ENCODE measurements at regions not wholly inside any gene's neighbourhood (a gene's known extent, or its start where the extent isn't known, plus 50 kb on each side); places are given as distances from the start of the nearest gene placed in this dataset.
A peak's percentile ranks its signal among the peaks of the same experiment; 100 is the strongest.

- DNase-seq (ENCODE audit: low read depth) = no peak
These were observed 158.5 kb downstream of the COPS8 start for GRCh38 chr2:237244178-237244577.

GRCh38 chr2:237244976-237245646 is 159.4 kb downstream of the COPS8 start:
- no peak for DNase-seq (ENCODE audit: low read depth)

- DNase-seq (ENCODE audit: low read depth) = no peak
These were observed 163.4 kb downstream of the COL6A3 start for GRCh38 chr2:237250599-237250998.

GRCh38 chr2:237251986-237252385 is 162.0 kb downstream of the COL6A3 start:
- no peak for DNase-seq (ENCODE audit: low read depth)

- DNase-seq (ENCODE audit: low read depth) = peak; percentile 35
These were observed 160.8 kb downstream of the COL6A3 start for GRCh38 chr2:237253046-237253702.

GRCh38 chr2:237254369-237254861 is 159.5 kb downstream of the COL6A3 start:
- peak; percentile 72 for DNase-seq (ENCODE audit: low read depth)

GRCh38 chr2:237254911-237255578 is 158.9 kb downstream of the COL6A3 start:
- DNase-seq (ENCODE audit: low read depth) = peak; percentile 77

GRCh38 chr2:237256887-237257286 is 157.1 kb downstream of the COL6A3 start:
- DNase-seq (ENCODE audit: low read depth) = no peak

GRCh38 chr2:237257471-237257951 is 156.5 kb downstream of the COL6A3 start:
- DNase-seq (ENCODE audit: low read depth) = no peak

- no peak for DNase-seq (ENCODE audit: low read depth)
These were observed 155.8 kb downstream of the COL6A3 start for GRCh38 chr2:237258116-237258515.

GRCh38 chr2:237258615-237259014 is 155.3 kb downstream of the COL6A3 start:
- no peak for DNase-seq (ENCODE audit: low read depth)

GRCh38 chr2:237259201-237259600 is 154.8 kb downstream of the COL6A3 start:
- no peak for DNase-seq (ENCODE audit: low read depth)

GRCh38 chr2:237260039-237260620 is 153.8 kb downstream of the COL6A3 start:
- no peak for DNase-seq (ENCODE audit: low read depth)

GRCh38 chr2:237260686-237261085 is 153.3 kb downstream of the COL6A3 start:
- DNase-seq (ENCODE audit: low read depth) = no peak

GRCh38 chr2:237261327-237261726 is 152.6 kb downstream of the COL6A3 start:
- no peak for DNase-seq (ENCODE audit: low read depth)

- peak; percentile 58 for DNase-seq (ENCODE audit: low read depth)
These were observed 150.9 kb downstream of the COL6A3 start for GRCh38 chr2:237262838-237263771.

GRCh38 chr2:237264480-237265219 is 149.3 kb downstream of the COL6A3 start:
- DNase-seq (ENCODE audit: low read depth) = no peak

- no peak for DNase-seq (ENCODE audit: low read depth)
These were observed 145.8 kb downstream of the COL6A3 start for GRCh38 chr2:237268004-237268708.

- DNase-seq (ENCODE audit: low read depth) = no peak
These were observed 144.7 kb downstream of the COL6A3 start for GRCh38 chr2:237269138-237269875.

Measured in M059J (cell line).